ENCODE measurements at regions not wholly inside any gene's neighbourhood (a gene's known extent, or its start where the extent isn't known, plus 50 kb on each side); places are given as distances from the start of the nearest gene placed in this dataset.
A peak's percentile ranks its signal among the peaks of the same experiment; 100 is the strongest.

- ATAC-seq (ENCODE audit: low FRiP score): no peak
- DNase-seq (ENCODE audit: low spot score): no peak
- TF ChIP-seq, protein P1, sequence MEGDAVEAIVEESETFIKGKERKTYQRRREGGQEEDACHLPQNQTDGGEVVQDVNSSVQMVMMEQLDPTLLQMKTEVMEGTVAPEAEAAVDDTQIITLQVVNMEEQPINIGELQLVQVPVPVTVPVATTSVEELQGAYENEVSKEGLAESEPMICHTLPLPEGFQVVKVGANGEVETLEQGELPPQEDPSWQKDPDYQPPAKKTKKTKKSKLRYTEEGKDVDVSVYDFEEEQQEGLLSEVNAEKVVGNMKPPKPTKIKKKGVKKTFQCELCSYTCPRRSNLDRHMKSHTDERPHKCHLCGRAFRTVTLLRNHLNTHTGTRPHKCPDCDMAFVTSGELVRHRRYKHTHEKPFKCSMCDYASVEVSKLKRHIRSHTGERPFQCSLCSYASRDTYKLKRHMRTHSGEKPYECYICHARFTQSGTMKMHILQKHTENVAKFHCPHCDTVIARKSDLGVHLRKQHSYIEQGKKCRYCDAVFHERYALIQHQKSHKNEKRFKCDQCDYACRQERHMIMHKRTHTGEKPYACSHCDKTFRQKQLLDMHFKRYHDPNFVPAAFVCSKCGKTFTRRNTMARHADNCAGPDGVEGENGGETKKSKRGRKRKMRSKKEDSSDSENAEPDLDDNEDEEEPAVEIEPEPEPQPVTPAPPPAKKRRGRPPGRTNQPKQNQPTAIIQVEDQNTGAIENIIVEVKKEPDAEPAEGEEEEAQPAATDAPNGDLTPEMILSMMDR (IDR thresholded peaks at IDR 0.05): no peak
Observed at GRCh38 chrX:18016941-18017340, 155.8 kb upstream of the RAI2 start.

DNA sequence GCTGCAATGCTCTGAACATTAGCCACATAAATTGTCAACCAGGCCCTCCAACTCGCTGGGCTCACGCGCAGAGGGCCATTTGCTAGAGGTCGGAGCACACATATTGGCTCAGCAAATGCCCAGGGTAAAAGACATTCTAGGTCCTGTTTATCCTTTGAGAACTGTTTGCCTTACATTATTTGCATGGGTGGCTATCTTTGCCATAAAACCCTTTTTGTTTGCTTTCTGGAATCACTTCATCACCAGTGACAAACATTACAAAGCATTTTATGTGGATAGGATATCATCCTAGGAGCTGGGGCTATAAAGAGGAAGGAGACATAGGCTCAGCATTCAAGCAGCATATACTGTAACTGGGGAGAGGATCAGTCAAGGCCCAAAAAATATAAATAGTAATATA is 149.2 kb upstream of the RAI2 start:
- DNase-seq (ENCODE audit: low spot score) (no peak), ATAC-seq (ENCODE audit: low FRiP score) (no peak)
- TF ChIP-seq, protein P1 (IDR thresholded peaks at IDR 0.05): no peak

GRCh38 chrX:18003876-18004275 is 142.8 kb upstream of the RAI2 start:
- no peak for DNase-seq (ENCODE audit: low spot score)
- TF ChIP-seq, protein P1 (IDR thresholded peaks at IDR 0.05): no peak
- no peak for ATAC-seq (ENCODE audit: low FRiP score)

GRCh38 chrX:18002791-18003190 is 141.7 kb upstream of the RAI2 start:
- no peak for DNase-seq (ENCODE audit: low spot score)
- no peak for ATAC-seq (ENCODE audit: low FRiP score)
- TF ChIP-seq, protein P1 (IDR thresholded peaks at IDR 0.05): no peak

DNA sequence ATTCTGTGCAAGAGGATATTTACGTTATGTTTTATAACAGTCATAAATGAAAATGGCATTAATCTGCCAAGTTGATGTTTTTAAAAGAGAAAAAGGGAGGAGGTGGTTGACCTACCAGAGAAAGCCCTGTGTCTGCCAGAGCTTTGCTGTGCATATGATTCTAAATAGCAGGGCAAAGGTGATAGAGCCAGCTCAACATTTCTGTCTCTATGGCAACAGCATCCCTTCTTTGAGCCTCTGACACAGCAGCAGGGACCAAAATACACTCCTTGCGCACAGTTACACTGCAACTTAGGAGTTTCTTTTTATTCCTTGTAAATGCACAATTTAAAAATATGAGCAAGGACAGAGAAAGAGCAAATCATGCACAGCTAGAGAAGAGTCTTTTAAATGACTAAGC is 133.3 kb upstream of the RAI2 start:
- ATAC-seq (ENCODE audit: low FRiP score): no peak
- DNase-seq (ENCODE audit: low spot score): no peak
- TF ChIP-seq, protein P1 (IDR thresholded peaks at IDR 0.05): no peak

DNA sequence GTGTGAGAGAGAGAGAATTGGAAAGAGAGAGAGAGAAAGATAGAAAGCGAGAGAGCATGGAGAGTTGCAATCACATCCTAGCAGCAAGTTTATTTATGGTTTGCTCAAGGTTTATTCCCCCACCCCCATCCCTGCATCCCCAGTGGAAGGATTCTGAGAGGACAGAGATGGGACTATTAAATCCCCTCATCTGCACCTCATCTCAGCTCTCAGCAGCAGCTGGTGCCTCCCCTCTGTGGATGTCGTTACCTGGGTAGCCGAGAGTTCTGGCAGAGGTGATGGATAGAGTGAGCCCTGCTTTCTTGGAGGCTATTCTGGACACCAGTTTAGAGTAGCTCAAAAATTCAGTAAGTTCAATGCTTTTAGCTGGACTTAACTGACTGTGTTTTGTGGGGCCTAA is 132.0 kb upstream of the RAI2 start:
- no peak for ATAC-seq (ENCODE audit: low FRiP score)
- TF ChIP-seq, protein P1 (IDR thresholded peaks at IDR 0.05): no peak
- no peak for DNase-seq (ENCODE audit: low spot score)

DNA sequence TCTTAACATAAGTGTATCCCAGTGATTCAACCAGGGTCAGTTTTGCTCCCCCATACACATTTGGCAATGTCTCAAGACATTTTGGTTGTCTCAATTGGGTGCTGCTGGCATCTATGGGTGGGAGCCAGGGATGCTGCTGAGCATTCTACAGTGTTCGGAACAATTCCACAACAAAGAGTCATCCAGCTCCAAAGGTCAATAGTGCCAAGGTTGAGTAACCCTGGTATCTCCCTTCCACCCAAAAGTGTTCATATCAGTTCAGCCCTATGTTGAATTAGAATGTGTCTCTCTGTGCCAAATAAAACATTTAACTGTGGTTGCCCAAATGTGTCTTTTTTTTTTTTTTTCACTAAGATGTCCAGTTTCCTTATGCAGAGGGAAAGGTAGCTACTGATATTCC is 129.4 kb upstream of the RAI2 start:
- TF ChIP-seq, protein P1 (IDR thresholded peaks at IDR 0.05): no peak
- ATAC-seq (ENCODE audit: low FRiP score) (peak; percentile 79), DNase-seq (ENCODE audit: low spot score) (no peak)

Data from omental fat pad (tissue), 3 donors.